Psoas muscle (tissue), 7 donors: ENCODE measurements at regions not wholly inside any gene's neighbourhood (a gene's known extent, or its start where the extent isn't known, plus 50 kb on each side); places are given as distances from the start of the nearest gene placed in this dataset.

ENCODE experiments used
- ATAC-seq, 4 donors: fragments of 200-7000 bp; cut with Tn5 transposase; one replicate each; pipeline ENCODE4 v1.9.1; 2020; ENCODE audit warnings: moderate library complexity in 3 of 4, mild to moderate bottlenecking in 2 of 4
- DNase-seq, 2 donors: peaks; one replicate each; pipeline ENCODE4 v3.0.0-alpha.2; 2020
- H3K27ac ChIP-seq: fragments of 200-600 bp; one replicate; pipeline ENCODE4 v1.8.0; 2022
- H3K27me3 ChIP-seq, 3 donors: fragments of 200-600 bp in 1 of 3; one replicate each; pipeline versions ENCODE4 v1.6.1 to v1.8.0; 2013 to 2022; ENCODE audit warnings: low read length in 2 of 3, mild to moderate bottlenecking in 2 of 3, moderate library complexity in 1 of 3; ENCODE audit not compliant: insufficient read depth in 3 of 3
- H3K36me3 ChIP-seq, 2 donors: fragments of 200-600 bp in 1 of 2; one replicate each; pipeline versions ENCODE4 v1.6.1 to v1.8.0; 2013 to 2022; ENCODE audit warnings: low read depth in 1 of 2, mild to moderate bottlenecking in 1 of 2, moderate library complexity in 1 of 2; ENCODE audit not compliant: insufficient read depth in 1 of 2
- H3K4me1 ChIP-seq: fragments of 200-600 bp; one replicate; pipeline ENCODE4 v1.8.0; 2022
- H3K4me3 ChIP-seq: fragments of 200-600 bp; one replicate; pipeline ENCODE4 v1.8.0; 2022; ENCODE audit warnings: mild to moderate bottlenecking
- H3K9me3 ChIP-seq: fragments of 200-600 bp; one replicate; pipeline ENCODE4 v1.8.0; 2022
- WGBS, 3 donors: extraction: QIAGEN DNeasy Blood & Tissue Kit; methylation state at CpG; one replicate each; pipeline versions ENCODE4 v1.1.6 to v1.1.7; 2013; 5-methylcytosine and 5-hydroxymethylcytosine counted together
- intact Hi-C, 2 donors: fragments of 100-400 bp; cut with DNase I; formaldehyde crosslinking; loops; one replicate each; pipeline versions ENCODE4 v1.11.0 to v1.14.2; 2022
- TF ChIP-seq, protein P1 (sequence below): fragments of 200-600 bp; IDR thresholded peaks from one replicate; pipeline ENCODE4 v1.8.0; 2022; ENCODE audit warnings: antibody characterized with exemption
- donor health status: healthy with polysubstance abuse.
- donor health status: DM: no; HTN: no; CAD: no; lungs with moderate emphysema.
- donor health status: Bipolar disorder and iron deficiency.
- donor health status: healthy.
- donor health status: DM: yes; HTN: yes; CAD: no.
- donor health status: DM: no; HTN: no; CAD: no.
- donor health status: DM: yes; HTN: yes; CAD: no.

DNA sequence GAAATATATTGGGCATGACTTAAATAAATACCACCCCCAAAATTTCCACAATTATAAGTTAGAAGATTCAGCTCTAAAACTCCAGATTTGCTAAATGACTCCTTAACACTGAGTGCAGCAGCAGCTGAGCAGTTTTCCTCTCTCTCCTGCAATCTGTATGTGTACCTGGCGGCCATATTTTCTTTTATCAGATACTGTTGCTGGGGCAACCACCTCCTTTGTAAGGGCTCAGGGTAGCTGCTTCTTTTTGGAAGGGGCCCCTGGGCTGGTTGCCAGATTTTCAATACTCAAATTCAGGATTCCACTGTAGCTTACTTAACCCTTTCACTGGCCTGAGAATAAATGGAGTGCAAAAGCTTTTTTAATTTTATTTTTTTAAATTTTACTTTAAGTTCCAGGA is 197.0 kb downstream of the TAF11L14 start:
- intact Hi-C loops = no loop called here
- Histone ChIP-seq H3K4me1 (no peaks in the 10 kb centered on the region), H3K27me3 (no peaks in the 10 kb centered on the region), H3K27ac (no peak overlapping the region), H3K36me3 (no peaks in the 10 kb centered on the region), H3K9me3 (no peaks in the 10 kb centered on the region), H3K4me3 (no peak overlapping the region)
- TF ChIP-seq, protein P1, sequence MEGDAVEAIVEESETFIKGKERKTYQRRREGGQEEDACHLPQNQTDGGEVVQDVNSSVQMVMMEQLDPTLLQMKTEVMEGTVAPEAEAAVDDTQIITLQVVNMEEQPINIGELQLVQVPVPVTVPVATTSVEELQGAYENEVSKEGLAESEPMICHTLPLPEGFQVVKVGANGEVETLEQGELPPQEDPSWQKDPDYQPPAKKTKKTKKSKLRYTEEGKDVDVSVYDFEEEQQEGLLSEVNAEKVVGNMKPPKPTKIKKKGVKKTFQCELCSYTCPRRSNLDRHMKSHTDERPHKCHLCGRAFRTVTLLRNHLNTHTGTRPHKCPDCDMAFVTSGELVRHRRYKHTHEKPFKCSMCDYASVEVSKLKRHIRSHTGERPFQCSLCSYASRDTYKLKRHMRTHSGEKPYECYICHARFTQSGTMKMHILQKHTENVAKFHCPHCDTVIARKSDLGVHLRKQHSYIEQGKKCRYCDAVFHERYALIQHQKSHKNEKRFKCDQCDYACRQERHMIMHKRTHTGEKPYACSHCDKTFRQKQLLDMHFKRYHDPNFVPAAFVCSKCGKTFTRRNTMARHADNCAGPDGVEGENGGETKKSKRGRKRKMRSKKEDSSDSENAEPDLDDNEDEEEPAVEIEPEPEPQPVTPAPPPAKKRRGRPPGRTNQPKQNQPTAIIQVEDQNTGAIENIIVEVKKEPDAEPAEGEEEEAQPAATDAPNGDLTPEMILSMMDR = no peak
- WGBS, 3 donors = 65 to 81% (median 76%) methylated on average over 1 of the region's 1 CpG
- no peak for ATAC-seq
- DNase-seq = no peak

DNA sequence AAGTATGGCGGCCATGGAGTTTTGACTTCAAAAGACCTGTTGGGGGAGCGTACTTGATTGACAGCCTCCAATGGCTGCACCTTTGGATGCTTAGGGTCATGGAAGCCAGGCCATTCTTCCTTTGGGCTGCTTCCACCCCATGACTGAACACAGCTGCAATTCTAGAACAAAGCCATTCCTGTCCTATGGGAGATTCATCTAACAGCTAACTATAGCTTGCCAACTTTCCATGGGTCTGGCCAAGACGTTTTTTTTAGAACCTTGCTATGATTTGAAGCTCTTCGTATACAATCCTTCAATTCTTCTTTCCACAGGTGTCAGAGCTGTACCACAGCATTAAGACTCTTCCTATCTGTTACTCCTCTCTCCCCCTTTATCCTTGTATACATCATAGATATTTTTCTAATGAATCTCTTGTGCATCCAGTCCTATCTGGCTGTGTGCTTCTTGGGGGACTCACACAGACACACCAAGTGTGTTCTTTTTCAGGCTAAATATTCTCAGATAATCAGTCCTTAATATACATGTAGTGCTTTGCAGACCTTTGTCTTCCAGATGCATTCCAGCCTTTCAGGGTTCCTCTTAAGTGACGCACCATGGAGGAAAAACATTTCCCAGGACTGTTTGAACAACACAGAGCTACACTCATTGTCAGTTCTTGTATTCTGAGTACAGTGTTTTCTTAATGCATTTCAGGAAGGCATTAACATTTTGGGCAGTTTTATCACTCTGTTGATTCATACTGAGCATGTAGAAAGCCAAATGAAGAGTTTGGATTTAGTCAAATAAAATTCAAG is 198.9 kb downstream of the TAF11L14 start:
- ATAC-seq (no peak), DNase-seq (no peak)
- no peaks in the 10 kb centered on the region for H3K4me1 ChIP-seq
- no peaks in the 10 kb centered on the region for H3K27me3 ChIP-seq
- no peak overlapping the region for H3K27ac ChIP-seq
- H3K36me3 ChIP-seq = no peaks in the 10 kb centered on the region
- 51 to 65% (median 56%) methylated on average over 5 of the region's 5 CpGs for WGBS, 3 donors
- H3K9me3 ChIP-seq = no peaks in the 10 kb centered on the region
- TF ChIP-seq, protein P1 = no peak
- H3K4me3 ChIP-seq = no peak overlapping the region
- intact Hi-C loops = no loop called here

DNA sequence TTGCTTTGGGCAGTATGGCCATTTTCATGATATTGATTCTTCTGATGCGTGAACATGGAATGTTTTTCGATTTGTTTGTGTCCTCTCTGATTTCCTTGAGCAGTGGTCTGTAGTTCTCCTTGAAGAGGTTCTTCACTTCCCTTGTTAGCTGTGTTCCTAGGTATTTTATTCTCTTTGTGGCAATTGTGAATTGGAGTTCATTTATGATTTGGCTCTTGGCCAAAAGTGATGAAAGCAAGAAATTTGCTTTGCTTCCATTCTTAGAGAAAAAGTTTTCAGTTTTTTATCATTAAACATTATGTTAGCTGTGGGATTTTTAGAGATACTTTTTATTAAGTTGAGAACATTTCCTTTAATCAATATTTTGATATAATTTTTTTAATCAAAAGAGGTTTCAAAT is 203.5 kb downstream of the TAF11L14 start:
- Histone ChIP-seq H3K4me1 (no peaks in the 10 kb centered on the region), H3K27me3 (no peaks in the 10 kb centered on the region), H3K9me3 (no peaks in the 10 kb centered on the region), H3K36me3 (no peaks in the 10 kb centered on the region), H3K27ac (no peak overlapping the region), H3K4me3 (no peak overlapping the region)
- intact Hi-C loops = no loop called here
- TF ChIP-seq, protein P1 = no peak
- WGBS, 3 donors = 85 to 91% (median 88%) methylated on average over 2 of the region's 2 CpGs
- no peak for DNase-seq
- no peak for ATAC-seq

DNA sequence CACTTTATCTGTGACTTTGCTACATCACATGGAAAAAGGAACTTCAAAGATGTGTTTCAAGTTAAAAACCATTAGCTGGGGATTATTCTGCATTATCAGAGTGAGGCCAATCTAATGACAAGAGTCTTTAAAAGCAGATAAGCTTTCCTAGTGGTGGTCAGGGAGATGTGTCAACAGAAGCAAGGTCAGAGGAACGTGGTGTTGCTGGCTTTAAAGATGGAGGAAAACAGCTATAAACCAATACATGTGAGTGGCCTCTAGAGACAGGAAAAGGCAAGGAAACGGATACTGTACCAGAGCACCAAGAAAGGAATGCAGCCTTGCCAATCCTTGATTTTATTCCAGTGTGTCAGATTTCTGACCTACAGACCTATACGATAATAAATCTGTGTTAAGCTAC is 204.2 kb downstream of the TAF11L14 start:
- H3K9me3 ChIP-seq = no peaks in the 10 kb centered on the region

More for the DNA sequence above, 204.2 kb downstream of the TAF11L14 start:
- H3K4me3 ChIP-seq = no peak overlapping the region
- intact Hi-C loops = no loop called here
- no peaks in the 10 kb centered on the region for H3K4me1 ChIP-seq
- TF ChIP-seq, protein P1 = no peak
- ATAC-seq (no peak), DNase-seq (no peak)
- H3K27ac ChIP-seq = no peak overlapping the region
- H3K27me3 ChIP-seq = no peaks in the 10 kb centered on the region
- H3K36me3 ChIP-seq = no peaks in the 10 kb centered on the region
- 22 to 29% (median 27%) methylated on average over 3 of the region's 3 CpGs for WGBS, 3 donors
